KOPT-K1 (cell line): ENCODE measurements at regions not wholly inside any gene's neighbourhood (a gene's known extent, or its start where the extent isn't known, plus 50 kb on each side); places are given as distances from the start of the nearest gene placed in this dataset.
"Not testable (repeated sequence)": the region's sequence is repeated elsewhere in the genome, so short reads cannot be mapped to it uniquely, and the experiment has no call there.

ENCODE experiments used
- H3K27ac ChIP-seq: fragments of 200-600 bp; sonication (generic); 2 replicates; pipeline ENCODE4 v1.5.1; 2016; ENCODE audit warnings: antibody characterized with exemption, mild to moderate bottlenecking, low read depth, low read length; ENCODE audit not compliant: poor library complexity, severe bottlenecking
- H3K36me3 ChIP-seq: fragments of 200-600 bp; sonication (generic); 2 replicates; pipeline ENCODE4 v1.5.1; 2017; ENCODE audit warnings: antibody characterized with exemption, mild to moderate bottlenecking, low read length, moderate library complexity; ENCODE audit not compliant: insufficient read depth
- H3K9me3 ChIP-seq: fragments of 200-600 bp; sonication (generic); 2 replicates; pipeline ENCODE4 v1.5.1; 2017; ENCODE audit warnings: antibody characterized with exemption, low read length, mild to moderate bottlenecking; ENCODE audit not compliant: insufficient read depth, poor library complexity, severe bottlenecking

GRCh38 chr9:129437626-129438323 lies 183.1 kb downstream of the C9orf50 start:
- Histone ChIP-seq H3K9me3 (peaks cover 6% of the 10 kb centered on the region), H3K27ac (no peak overlapping the region), H3K36me3 (no peaks in the 10 kb centered on the region)

DNA sequence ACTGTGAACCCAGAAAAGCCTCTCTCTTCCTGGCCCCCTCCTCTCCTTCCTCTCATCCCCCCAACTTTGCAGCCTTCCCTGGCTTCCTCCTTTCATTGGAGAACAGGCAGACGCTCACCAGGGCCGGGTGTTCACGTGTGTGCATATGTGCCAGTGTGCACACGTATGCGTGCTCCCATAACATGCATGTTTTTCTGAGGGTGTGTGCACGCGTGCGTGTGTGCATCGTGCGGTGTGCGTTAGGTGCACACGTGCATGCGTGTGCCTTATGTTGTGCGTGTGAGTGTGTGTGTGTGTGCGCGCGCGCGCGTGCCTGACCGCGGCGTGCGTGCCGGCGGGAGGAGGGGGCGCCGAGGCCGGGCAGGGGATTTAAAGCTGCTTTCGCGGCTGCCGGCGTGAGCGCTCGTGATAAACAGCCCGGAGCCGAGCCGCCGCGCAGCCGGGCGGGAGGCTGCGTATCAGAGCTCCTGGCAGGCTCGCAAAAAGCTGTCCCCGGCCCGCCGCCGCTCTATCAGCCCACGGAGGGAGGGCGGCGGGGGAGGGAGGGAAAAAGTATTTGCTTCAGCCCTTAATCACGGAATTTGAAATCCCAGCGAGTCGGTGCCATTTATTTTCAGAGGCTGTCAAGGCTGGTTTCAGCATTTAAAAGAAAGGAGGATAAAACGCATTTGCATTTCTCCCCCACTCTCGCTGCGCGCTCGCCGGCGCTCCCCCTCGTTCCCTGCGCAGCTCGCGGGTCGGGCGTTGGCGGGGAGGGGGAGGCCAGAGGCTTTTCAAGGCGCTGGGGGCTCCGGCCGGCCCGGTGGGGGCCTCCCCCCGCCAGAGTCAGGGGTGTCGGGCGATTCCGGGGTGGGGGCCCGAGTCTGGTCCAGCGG lies 183.9 kb downstream of the C9orf50 start:
- Histone ChIP-seq H3K9me3 (peaks cover 6% of the 10 kb centered on the region), H3K36me3 (no peaks in the 10 kb centered on the region), H3K27ac (no peak overlapping the region)

- Histone ChIP-seq H3K9me3 (peaks cover 6% of the 10 kb centered on the region), H3K27ac (no peak overlapping the region), H3K36me3 (no peaks in the 10 kb centered on the region)
Observed at GRCh38 chr9:129435988-129436717, 184.7 kb downstream of the C9orf50 start.

DNA sequence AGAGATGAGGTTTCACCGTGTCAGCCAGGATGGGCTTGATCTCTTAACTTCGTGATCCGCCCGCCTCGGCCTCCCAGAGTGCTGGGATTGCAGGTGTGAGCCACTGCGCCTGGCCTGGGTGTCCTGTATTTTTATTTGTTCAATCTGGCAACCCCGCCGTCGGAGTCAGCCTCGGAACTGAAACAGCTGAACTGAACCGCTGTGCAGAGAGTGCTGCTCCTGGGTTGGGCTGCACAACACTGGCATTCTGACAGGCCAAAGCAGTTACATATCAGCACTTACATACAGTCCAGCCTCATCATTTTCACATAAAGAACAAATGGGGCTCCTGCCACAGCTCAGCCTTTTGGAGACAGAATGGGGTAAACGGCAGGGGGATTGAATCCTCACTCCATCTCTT lies 185.6 kb downstream of the C9orf50 start:
- H3K27ac ChIP-seq = no peak overlapping the region
- peaks cover 6% of the 10 kb centered on the region for H3K9me3 ChIP-seq
- H3K36me3 ChIP-seq = no peaks in the 10 kb centered on the region

- peak overlapping the region; percentile 27 for H3K27ac ChIP-seq
- peaks cover 2% of the 10 kb centered on the region for H3K9me3 ChIP-seq
- H3K36me3 ChIP-seq = no peaks in the 10 kb centered on the region
Observed at GRCh38 chr9:129434187-129434586, 186.7 kb downstream of the C9orf50 start.

GRCh38 chr9:129432297-129433154 lies 188.4 kb downstream of the C9orf50 start:
- no peak overlapping the region for H3K27ac ChIP-seq
- no peaks in the 10 kb centered on the region for H3K36me3 ChIP-seq

GRCh38 chr9:129430940-129431643 lies 189.8 kb downstream of the C9orf50 start:
- Histone ChIP-seq H3K36me3 (no peaks in the 10 kb centered on the region), H3K27ac (no peak overlapping the region), H3K9me3 (no peaks in the 10 kb centered on the region)

More at GRCh38 chr9:129432297-129433154, 188.4 kb downstream of the C9orf50 start:
- H3K9me3 ChIP-seq = no peaks in the 10 kb centered on the region

- H3K36me3 ChIP-seq = no peaks in the 10 kb centered on the region
- H3K27ac ChIP-seq = no peak overlapping the region
Observed at GRCh38 chr9:129428864-129429577, 191.9 kb downstream of the C9orf50 start.

DNA sequence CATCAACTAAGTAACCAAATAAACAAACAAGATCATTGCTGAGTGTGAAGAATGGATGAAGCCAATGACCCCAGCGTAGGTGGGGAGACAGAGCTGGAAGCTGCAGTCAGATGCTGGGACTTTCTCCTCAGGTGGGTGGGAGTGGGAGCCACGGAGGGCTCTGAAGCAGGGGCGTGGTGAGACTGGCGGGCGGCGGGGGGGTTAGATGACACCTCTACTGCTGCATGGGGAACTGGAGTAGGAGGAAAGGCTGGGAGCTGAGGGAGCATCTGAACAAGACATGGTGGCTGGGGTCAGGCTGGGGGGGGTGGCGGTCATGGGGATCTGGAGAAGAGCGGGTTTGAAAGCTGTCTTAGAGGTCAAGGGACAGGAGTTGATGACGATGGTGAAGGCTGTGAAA lies 193.8 kb downstream of the C9orf50 start:
- H3K27ac ChIP-seq = no peak overlapping the region
- H3K9me3 ChIP-seq = no peaks in the 10 kb centered on the region
- H3K36me3 ChIP-seq = no peaks in the 10 kb centered on the region

More at GRCh38 chr9:129428864-129429577, 191.9 kb downstream of the C9orf50 start:
- H3K9me3 ChIP-seq = no peaks in the 10 kb centered on the region

DNA sequence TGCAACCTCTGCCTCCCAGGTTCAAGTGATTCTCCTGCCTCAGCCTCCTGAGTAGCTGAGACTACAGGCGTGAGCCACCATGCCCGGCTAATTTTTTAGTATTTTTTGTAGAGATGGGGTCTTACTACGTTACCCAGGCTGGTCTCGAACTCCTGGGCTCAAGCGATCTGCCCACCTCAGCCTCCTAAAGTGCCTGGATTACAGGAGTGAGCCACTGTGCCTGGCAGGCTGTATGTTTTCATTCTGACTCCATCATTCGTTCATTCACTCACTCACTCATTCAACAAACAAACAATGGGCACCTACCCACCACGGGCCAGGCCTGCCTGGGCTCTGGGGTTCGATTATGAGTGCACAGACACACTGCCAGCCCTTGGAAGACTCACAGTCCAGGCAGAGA lies 197.1 kb downstream of the C9orf50 start:
- not testable (repeated sequence) for H3K27ac ChIP-seq, H3K9me3 ChIP-seq, H3K36me3 ChIP-seq

- Histone ChIP-seq H3K27ac (no peak overlapping the region), H3K36me3 (no peaks in the 10 kb centered on the region), H3K9me3 (no peaks in the 10 kb centered on the region)
Observed at GRCh38 chr9:129423216-129423615, 197.7 kb downstream of the C9orf50 start.

DNA sequence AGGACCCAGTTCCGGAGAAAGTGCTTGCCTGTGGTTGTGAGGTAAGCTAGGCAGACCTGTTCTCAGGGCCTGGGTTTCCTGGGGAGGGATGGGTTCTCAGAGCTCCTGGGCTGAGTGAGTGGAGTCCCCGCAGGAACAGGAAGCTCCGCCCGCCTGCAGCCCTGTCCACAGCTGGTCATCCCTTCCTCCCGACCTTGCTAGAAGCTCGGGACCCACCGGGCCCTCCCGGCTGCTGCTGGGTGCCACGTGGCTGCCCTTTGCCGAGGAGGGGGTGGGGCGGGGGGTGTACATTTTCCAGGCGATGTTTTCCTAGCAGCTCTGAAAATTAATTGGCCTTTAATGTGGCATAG lies 198.1 kb downstream of the C9orf50 start:
- no peaks in the 10 kb centered on the region for H3K36me3 ChIP-seq
- H3K27ac ChIP-seq = no peak overlapping the region
- no peaks in the 10 kb centered on the region for H3K9me3 ChIP-seq

DNA sequence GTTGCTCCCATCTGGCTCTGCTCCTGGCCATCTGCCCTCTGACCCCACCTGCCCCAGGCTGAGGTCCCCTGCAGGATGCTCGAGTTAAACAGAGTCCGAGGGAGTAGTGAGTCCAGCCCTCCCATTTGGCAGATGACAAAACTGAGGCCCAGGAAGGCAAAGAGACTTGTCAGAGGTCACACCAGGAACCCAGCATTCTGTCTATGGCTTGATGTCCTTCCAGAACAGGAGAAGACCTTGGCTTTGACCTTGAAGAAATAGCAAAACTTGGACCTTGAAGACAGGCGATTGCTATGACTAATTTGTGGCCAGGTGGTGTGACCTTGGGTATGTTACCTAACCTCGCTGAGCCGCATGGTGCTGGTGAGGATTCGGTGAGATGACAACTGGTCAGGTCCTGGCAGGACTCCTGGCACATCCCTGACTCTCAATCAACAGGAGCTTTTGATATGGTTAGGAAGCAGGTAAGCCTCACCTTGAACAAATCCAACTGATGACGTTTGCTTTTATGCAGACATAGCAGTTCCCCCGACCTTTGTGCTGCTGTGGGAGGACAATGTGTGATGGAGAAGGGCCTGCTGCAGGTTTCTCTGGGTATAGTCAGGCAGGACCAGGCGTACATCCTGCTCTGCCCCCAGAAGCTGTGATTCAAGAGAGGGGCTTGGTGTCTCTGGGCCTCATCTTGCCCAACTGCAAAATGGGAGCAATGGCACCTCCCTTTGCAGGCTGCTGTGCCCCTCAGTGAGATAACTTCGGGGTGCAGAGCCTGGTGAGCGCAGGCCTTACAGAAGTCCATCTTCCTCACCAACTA lies 198.7 kb downstream of the C9orf50 start:
- Histone ChIP-seq H3K36me3 (no peaks in the 10 kb centered on the region), H3K27ac (no peak overlapping the region), H3K9me3 (no peaks in the 10 kb centered on the region)
